SK-N-SH (cell line): ENCODE measurements at regions not wholly inside any gene's neighbourhood (a gene's known extent, or its start where the extent isn't known, plus 50 kb on each side); places are given as distances from the start of the nearest gene placed in this dataset.

Source experiments
- CHD2 ChIP-seq: fragments of 150-350 bp; IDR thresholded peaks from 2 replicates; pipeline ENCODE4 v1.6.1; 2018; ENCODE audit warnings: low read length; ENCODE audit not compliant: partially characterized antibody
- CTCF ChIP-seq: fragments of 200-600 bp; sonication (generic); IDR thresholded peaks from 2 replicates; pipeline ENCODE4 v1.6.1; 2017; ENCODE audit warnings: antibody characterized with exemption, mild to moderate bottlenecking, moderate library complexity
- EP300 ChIP-seq, 2 experiments: IDR thresholded peaks; 2 replicates each; pipeline versions ENCODE4 v1.4.0 to v1.6.1; 2012; ENCODE audit warnings: borderline replicate concordance in 1 of 2, low read depth in 1 of 2, low read length in 1 of 2
- FOXM1 ChIP-seq: IDR thresholded peaks from 2 replicates; pipeline ENCODE4 v1.4.0; 2012; ENCODE audit warnings: low read depth, mild to moderate bottlenecking
- MEF2A ChIP-seq: IDR thresholded peaks from 2 replicates; pipeline ENCODE4 v1.4.0; 2012; ENCODE audit warnings: low read depth, borderline replicate concordance
- NFIC ChIP-seq: IDR thresholded peaks from 2 replicates; pipeline ENCODE4 v1.4.0; 2012; ENCODE audit warnings: borderline replicate concordance
- POLR2AphosphoS5 ChIP-seq: IDR thresholded peaks from 2 replicates; pipeline ENCODE4 v1.6.1; 2012; ENCODE audit warnings: low read depth, low read length
- SMC3 ChIP-seq: IDR thresholded peaks from 2 replicates; pipeline ENCODE4 v1.6.1; 2012; ENCODE audit warnings: low read depth, low read length, improper control_type of control experiment
- TEAD4 ChIP-seq: IDR thresholded peaks from 2 replicates; pipeline ENCODE4 v1.4.0; 2012; ENCODE audit warnings: mild to moderate bottlenecking, borderline replicate concordance; ENCODE audit not compliant: insufficient read depth
- USF2 ChIP-seq: fragments of 150-350 bp; IDR thresholded peaks from 2 replicates; pipeline ENCODE4 v1.6.1; 2017; ENCODE audit warnings: antibody characterized with exemption, low read length, low read depth, borderline replicate concordance

- TF ChIP-seq FOXM1 (no peak), CTCF (no peak), MEF2A (no peak), EP300 (IDR thresholded peaks at IDR 0.05; ENCODE audit: borderline replicate concordance in 1 of 2, low read depth in 1 of 2, low read length in 1 of 2) (no peak), USF2 (no peak), NFIC (no peak), TEAD4 (no peak), SMC3 (no peak), CHD2 (no peak), POLR2AphosphoS5 (no peak)
Observed at GRCh38 chr16:87054154-87054553, 263.0 kb downstream of the C16orf95 start.
